ENCODE measurements at regions not wholly inside any gene's neighbourhood (a gene's known extent, or its start where the extent isn't known, plus 50 kb on each side); places are given as distances from the start of the nearest gene placed in this dataset.

GRCh38 chr18:78159397-78159796, 820.2 kb upstream of the SALL3 start:
- H3K79me2 ChIP-seq (ENCODE audit: control insufficient read depth, low read length) = no peaks in the 10 kb centered on the region
- TF ChIP-seq EZH2phosphoT487 (IDR thresholded peaks at IDR 0.05; ENCODE audit: borderline replicate concordance, low read length) (no peak), CTCF (IDR thresholded peaks at IDR 0.05; ENCODE audit: low read depth, low read length, poor library complexity, severe bottlenecking) (no peak)
- no peaks in the 10 kb centered on the region for H3K4me1 ChIP-seq (ENCODE audit: control insufficient read depth, low read length)

GRCh38 chr18:78160961-78161656, 818.5 kb upstream of the SALL3 start:
- H3K27ac ChIP-seq (ENCODE audit: low read depth, low read length) = no peak overlapping the region
- no peaks in the 10 kb centered on the region for H3K27me3 ChIP-seq (ENCODE audit: control insufficient read depth, low read length)
- no peak overlapping the region for H3K4me2 ChIP-seq (ENCODE audit: low read length)
- H3K9me2 ChIP-seq (replicated peaks; ENCODE audit: control insufficient read depth, low read length) = no peaks in the 10 kb centered on the region
- no peaks in the 10 kb centered on the region for H3K4me1 ChIP-seq (ENCODE audit: control insufficient read depth, low read length)
- H4K20me1 ChIP-seq (ENCODE audit: control insufficient read depth, insufficient read depth, low read depth, low read length) = no peaks in the 10 kb centered on the region
- TF ChIP-seq EZH2phosphoT487 (IDR thresholded peaks at IDR 0.05; ENCODE audit: borderline replicate concordance, low read length) = no peak
- no peak for TF ChIP-seq CTCF (IDR thresholded peaks at IDR 0.05; ENCODE audit: low read depth, low read length, poor library complexity, severe bottlenecking)
- H3K4me3 ChIP-seq (ENCODE audit: low read length) = no peak overlapping the region
- no peaks in the 10 kb centered on the region for H3K9me3 ChIP-seq (ENCODE audit: control insufficient read depth, insufficient read depth, low read length)
- no peaks in the 10 kb centered on the region for H3K36me3 ChIP-seq (ENCODE audit: control insufficient read depth, low read length)
- H3F3A ChIP-seq (ENCODE audit: control insufficient read depth, insufficient read depth) = no peaks in the 10 kb centered on the region
- H3K79me2 ChIP-seq (ENCODE audit: control insufficient read depth, low read length) = no peaks in the 10 kb centered on the region

More at GRCh38 chr18:78159397-78159796, 820.2 kb upstream of the SALL3 start:
- H3K4me2 ChIP-seq (ENCODE audit: low read length) = no peak overlapping the region
- H3K4me3 ChIP-seq (ENCODE audit: low read length) = no peak overlapping the region
- H3K27ac ChIP-seq (ENCODE audit: low read depth, low read length) = no peak overlapping the region
- H3K27me3 ChIP-seq (ENCODE audit: control insufficient read depth, low read length) = no peaks in the 10 kb centered on the region
- no peaks in the 10 kb centered on the region for H3K36me3 ChIP-seq (ENCODE audit: control insufficient read depth, low read length)
- no peaks in the 10 kb centered on the region for H4K20me1 ChIP-seq (ENCODE audit: control insufficient read depth, insufficient read depth, low read depth, low read length)
- no peaks in the 10 kb centered on the region for H3F3A ChIP-seq (ENCODE audit: control insufficient read depth, insufficient read depth)
- H3K9me2 ChIP-seq (replicated peaks; ENCODE audit: control insufficient read depth, low read length) = no peaks in the 10 kb centered on the region
- no peaks in the 10 kb centered on the region for H3K9me3 ChIP-seq (ENCODE audit: control insufficient read depth, insufficient read depth, low read length)

GRCh38 chr18:78165525-78165924, 814.1 kb upstream of the SALL3 start:
- H3K4me1 ChIP-seq (ENCODE audit: control insufficient read depth, low read length) = no peaks in the 10 kb centered on the region
- no peak overlapping the region for H3K27ac ChIP-seq (ENCODE audit: low read depth, low read length)
- H3K4me2 ChIP-seq (ENCODE audit: low read length) = no peak overlapping the region
- TF ChIP-seq EZH2phosphoT487 (IDR thresholded peaks at IDR 0.05; ENCODE audit: borderline replicate concordance, low read length) (no peak), CTCF (IDR thresholded peaks at IDR 0.05; ENCODE audit: low read depth, low read length, poor library complexity, severe bottlenecking) (no peak)
- H3K9me3 ChIP-seq (ENCODE audit: control insufficient read depth, insufficient read depth, low read length) = no peaks in the 10 kb centered on the region
- H3K9me2 ChIP-seq (replicated peaks; ENCODE audit: control insufficient read depth, low read length) = no peaks in the 10 kb centered on the region
- no peaks in the 10 kb centered on the region for H3F3A ChIP-seq (ENCODE audit: control insufficient read depth, insufficient read depth)
- no peaks in the 10 kb centered on the region for H3K79me2 ChIP-seq (ENCODE audit: control insufficient read depth, low read length)
- H3K4me3 ChIP-seq (ENCODE audit: low read length) = no peak overlapping the region
- no peaks in the 10 kb centered on the region for H3K36me3 ChIP-seq (ENCODE audit: control insufficient read depth, low read length)
- no peaks in the 10 kb centered on the region for H4K20me1 ChIP-seq (ENCODE audit: control insufficient read depth, insufficient read depth, low read depth, low read length)
- H3K27me3 ChIP-seq (ENCODE audit: control insufficient read depth, low read length) = no peaks in the 10 kb centered on the region
